Renal cortical epithelial cell (primary cell): ENCODE measurements at regions not wholly inside any gene's neighbourhood (a gene's known extent, or its start where the extent isn't known, plus 50 kb on each side); places are given as distances from the start of the nearest gene placed in this dataset.

ENCODE experiments used
- DNase-seq: peaks from one replicate; pipeline ENCODE4 v3.0.0-alpha.2; 2011; ENCODE audit warnings: low read depth

GRCh38 chr1:239212811-239213220 lies 173.6 kb upstream of the CHRM3 start:
- DNase-seq: no peak

DNA sequence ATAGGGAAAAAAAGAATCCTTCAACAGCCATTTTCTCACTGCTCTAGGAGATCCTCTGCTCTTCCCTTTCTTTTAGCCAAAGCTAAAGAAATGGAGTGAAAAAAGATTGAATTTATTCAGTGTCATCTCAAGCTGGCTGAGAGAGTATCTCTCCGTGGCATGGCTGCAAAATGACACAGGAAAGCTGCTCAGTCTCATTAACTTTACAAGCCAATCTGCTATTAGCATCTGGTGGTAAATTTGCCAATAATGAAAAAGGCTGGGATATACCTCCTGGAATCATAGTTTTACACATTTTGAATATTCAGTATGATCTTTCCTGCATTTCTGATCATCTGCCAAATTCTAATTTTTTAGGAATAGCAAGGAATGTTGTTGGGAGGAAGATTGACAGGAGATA lies 176.8 kb upstream of the CHRM3 start:
- DNase-seq: no peak

GRCh38 chr1:239204401-239204800 lies 182.0 kb upstream of the CHRM3 start:
- no peak for DNase-seq

GRCh38 chr1:239197871-239198270 lies 188.5 kb upstream of the CHRM3 start:
- no peak for DNase-seq

GRCh38 chr1:239189998-239190512 lies 196.3 kb upstream of the CHRM3 start:
- DNase-seq: no peak

GRCh38 chr1:239186487-239186886 lies 199.9 kb upstream of the CHRM3 start:
- no peak for DNase-seq

- no peak for DNase-seq
Measured at GRCh38 chr1:239185245-239185619, 201.1 kb upstream of the CHRM3 start.

GRCh38 chr1:239184561-239185244 lies 201.7 kb upstream of the CHRM3 start:
- DNase-seq: peak; percentile 27

DNA sequence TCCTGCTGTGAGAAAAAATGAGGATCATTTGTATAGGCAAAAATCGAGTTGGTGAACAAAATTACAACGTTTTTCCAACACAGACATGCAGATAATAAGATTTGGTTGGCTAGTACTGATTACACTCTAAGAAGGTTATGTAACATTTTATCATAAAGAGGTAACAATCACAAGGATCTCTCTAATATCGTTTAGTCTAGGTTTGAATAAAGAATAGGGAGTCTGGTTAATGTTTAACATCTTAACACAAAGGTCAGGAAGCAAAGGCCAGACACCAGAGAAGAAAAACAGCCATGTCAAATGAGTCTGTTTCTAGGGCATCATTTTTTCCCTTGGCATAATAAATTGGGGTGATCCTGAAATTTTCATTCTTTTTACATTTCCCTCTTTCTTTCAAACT lies 207.4 kb upstream of the CHRM3 start:
- DNase-seq: peak; percentile 57

- no peak for DNase-seq
Measured at GRCh38 chr1:239174880-239175279, 211.5 kb upstream of the CHRM3 start.

GRCh38 chr1:239170828-239171227 lies 215.5 kb upstream of the CHRM3 start:
- no peak for DNase-seq

- no peak for DNase-seq
Measured at GRCh38 chr1:239169276-239169675, 217.1 kb upstream of the CHRM3 start.

- DNase-seq: peak; percentile 17
Measured at GRCh38 chr1:239164451-239165180, 221.8 kb upstream of the CHRM3 start.

- no peak for DNase-seq
Measured at GRCh38 chr1:239155466-239156091, 230.8 kb upstream of the CHRM3 start.

DNA sequence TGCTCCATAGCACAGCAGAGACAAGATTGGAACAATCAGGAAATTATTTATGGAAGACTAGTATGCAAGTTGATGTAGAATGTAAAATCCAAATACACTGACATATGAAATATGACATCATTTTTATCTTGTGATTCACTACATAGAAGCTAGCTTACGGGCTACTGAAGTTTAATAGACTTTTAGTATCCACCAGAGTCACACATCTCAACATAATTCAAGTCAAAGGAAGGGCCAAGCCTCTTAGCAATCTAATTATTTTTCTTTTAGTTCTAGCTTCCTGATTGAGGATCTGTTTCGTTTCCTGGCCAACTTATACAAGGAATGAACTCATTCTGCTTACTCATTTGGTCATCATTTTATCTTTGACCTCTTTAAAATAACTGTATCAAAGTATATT lies 234.4 kb upstream of the CHRM3 start:
- DNase-seq: no peak

GRCh38 chr1:239140968-239141367 lies 245.4 kb upstream of the CHRM3 start:
- no peak for DNase-seq

- no peak for DNase-seq
Measured at GRCh38 chr1:239139801-239140200, 246.6 kb upstream of the CHRM3 start.

- no peak for DNase-seq
Measured at GRCh38 chr1:239128541-239128940, 257.8 kb upstream of the CHRM3 start.

DNA sequence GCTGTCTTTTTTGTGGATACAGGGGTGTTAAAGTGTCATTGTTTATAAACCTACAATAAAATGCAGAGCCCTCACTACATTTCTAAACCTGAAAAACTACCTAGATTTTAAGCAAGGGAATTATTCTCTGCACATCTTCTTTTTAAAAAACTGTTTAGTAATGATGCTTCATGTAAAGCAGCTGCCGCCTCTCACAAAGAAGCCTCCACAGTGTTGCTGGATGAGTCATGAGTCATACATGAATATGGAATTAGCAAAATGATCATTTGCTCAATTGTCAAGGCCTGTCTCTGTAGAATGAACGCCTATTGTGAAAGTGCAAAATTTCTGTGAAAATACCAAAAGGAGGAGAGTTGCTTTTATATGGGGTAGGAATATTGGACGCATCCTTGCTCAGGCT lies 259.5 kb upstream of the CHRM3 start:
- DNase-seq: no peak

GRCh38 chr1:239125893-239126292 lies 260.5 kb upstream of the CHRM3 start:
- no peak for DNase-seq

DNA sequence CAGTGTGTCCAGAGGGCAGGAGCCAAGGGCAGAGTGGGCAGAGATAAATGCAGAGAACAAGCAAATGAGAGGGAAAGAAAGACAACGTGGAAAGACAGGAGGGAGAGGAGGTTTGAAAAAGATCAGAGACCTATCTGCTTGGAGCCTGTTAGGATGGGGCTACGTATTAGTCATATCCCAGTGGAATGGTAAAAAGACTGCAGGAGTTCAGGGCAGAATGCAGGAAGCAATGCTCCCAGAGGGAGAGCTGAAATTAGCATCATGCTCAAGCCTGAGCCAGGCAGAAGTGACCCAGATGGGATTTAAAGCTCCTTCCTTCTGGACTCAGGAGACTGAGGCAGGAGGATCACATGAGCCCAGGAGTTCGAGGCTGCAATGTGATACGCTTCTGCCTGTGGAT lies 261.3 kb upstream of the CHRM3 start:
- DNase-seq: no peak

DNA sequence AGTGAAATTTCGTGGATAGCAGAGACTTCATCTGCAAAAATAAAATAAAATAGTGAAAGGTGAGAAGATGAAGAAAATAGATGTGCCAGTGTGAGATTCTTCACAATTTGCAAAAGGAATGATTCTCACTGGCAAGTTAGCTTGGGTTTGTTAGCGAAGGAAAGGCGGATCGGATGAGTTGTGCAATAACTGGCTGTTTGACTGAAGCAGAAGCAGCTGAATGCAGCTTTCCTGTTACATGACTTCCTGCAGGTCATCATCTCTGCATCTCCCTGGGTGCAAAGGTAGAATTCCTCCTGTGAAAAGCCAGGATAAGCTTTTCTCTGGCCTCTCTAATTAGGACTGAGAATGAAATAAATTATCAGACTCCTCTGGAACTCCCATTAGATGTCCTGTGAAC lies 263.1 kb upstream of the CHRM3 start:
- peak; percentile 4 for DNase-seq
